Hypothalamus (tissue), 51 donors: ENCODE measurements at regions not wholly inside any gene's neighbourhood (a gene's known extent, or its start where the extent isn't known, plus 50 kb on each side); places are given as distances from the start of the nearest gene placed in this dataset.
A peak's percentile ranks its signal among the peaks of the same experiment; 100 is the strongest.
"Not testable (repeated sequence)": the region's sequence is repeated elsewhere in the genome, so short reads cannot be mapped to it uniquely, and the experiment has no call there.

Experiments used
- DNase-seq, 51 donors: peaks; one replicate each; lab custom pipeline; 2025; lab: John Stamatoyannopoulos, UW

DNA sequence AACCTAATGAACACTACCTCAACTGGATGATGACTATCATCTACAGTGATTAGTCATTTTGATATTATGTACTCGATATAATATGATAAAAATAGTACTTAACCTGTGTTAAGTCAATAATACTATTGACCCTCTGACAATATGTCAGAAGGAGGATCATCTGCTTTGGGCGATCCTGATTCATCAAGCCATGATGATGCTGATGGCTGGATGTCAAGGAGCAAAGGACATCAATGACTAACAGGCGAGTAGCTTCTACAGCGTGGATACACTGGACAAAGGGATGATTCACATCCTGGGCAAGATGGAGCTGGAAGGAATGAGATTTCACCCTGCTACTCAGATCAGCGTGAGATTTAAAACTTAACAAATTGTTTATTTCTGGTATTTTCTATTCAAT, 94.4 kb upstream of the SKAP2 start:
- DNase-seq = no peak

DNA sequence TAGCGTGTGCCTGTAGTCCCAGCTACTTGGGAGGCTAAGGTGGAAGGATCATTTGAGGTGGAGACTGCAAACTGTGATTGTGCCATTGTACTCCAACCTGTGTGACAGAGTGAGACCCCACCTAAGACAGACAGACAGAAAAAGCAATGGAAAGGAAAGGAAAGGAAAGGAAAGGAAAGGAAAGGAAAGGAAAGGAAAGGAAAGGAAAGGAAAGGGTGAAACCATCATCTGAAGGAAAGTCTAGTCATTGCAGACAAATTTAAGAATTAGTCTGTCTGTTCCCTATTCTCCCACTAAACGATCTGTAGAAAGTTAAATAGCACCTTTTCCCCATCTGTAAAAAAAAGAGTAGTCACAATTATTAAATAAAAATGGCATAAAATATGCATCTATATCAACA, 91.1 kb upstream of the SKAP2 start:
- DNase-seq = no peak

DNA sequence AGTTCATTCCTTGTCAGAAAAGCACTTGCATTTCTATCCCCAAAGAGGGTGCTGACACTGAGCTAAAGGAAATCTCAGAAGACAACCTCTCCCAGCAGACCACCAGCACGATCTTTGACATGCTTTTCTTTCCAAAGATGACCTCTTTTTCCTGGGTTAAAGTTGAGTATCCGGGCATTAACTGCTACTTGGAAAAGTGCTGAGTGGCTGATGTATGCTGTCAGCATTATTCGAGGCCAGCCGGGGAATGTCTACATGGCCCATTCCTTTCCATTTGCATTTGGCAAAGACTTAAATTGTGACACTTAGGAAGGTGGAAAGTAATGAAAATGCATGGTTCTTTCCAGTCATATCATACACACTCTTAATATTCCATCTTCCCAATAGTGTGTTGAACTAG, 90.6 kb upstream of the SKAP2 start:
- DNase-seq = no peak

DNA sequence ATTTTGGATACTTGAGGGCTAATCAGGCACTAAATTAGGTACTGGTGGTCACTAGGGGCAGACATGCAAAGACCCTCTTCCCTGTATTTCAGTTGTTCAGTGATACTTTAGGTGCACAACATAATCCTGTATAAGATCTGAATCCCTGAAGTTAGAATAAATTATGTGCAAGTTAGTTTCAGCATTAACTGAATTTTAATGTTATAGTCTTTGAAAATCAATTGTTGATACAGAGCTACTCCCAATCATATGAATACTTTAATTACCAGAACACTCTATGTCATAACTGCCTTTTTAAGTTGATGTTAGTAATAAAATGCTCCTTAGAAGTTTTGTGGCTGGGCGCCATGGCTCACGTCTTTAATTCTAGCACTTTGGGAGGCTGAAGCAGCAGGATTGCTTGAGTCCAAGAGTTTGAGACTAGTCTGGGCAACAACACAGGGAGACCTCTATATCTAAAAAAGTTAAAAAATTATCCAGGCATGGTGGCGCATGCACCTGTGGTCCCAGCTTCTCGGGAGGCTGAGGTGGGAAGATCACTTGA, 87.1 kb upstream of the SKAP2 start:
- no peak for DNase-seq

DNA sequence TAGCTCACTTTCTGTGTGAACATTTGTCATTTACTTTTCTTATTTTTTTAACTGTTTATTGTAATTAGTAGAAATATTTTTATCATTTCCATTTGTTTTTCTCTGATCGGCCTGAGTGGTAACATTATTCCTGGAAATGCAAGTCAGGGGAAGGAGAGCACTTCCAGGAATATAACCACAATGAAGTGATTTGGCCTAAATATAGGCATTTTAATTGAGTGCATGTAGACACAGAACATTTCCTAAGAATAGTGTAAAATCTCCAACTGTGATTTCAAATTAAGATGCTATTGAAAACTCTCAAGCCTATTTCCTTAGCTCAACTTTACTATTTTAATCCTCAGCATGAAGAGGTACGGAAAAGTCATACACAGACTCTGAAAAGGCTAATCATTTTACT, 86.5 kb upstream of the SKAP2 start:
- DNase-seq = no peak

DNA sequence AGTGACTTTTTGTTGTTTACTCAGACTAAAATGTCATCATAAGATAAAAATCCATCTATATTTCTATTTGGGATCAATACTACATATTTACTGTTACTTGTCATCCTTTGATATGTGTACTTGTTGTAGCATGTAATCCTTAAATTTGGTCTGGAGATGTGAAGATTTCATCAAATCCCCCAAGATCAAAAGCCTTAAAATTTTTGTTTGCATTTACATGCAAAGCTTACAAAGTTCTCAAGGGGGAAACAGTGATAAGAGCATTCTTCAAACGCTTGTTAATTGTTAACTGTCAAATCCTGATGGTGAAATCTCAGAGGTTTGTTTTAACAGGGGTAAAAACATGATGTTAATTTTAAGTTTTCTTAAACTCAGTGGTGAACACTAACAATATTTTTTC, 84.9 kb upstream of the SKAP2 start:
- DNase-seq = no peak

DNA sequence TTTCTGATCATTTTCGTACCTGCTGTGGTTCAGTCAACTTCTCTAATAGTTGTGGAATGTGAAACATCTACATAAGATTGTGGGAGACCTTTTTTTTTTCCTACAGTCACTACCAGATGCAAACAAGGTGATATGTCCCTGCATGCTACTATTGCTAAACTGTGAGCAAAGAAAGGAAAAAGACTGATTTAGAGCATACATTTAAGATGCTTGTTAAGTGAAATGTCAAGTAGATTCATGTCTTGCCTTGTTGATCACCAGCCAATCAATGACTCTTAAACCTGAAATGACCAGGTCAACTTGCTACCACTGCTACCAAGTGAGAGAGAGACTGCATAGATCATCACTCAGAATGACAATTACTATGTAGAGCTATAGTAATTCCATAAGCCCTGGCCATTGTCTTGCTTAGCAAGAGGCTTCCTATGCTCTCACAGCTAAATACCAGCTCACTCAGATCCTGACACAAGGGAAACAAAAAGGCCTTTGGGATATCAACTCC, 84.3 kb upstream of the SKAP2 start:
- no peak for DNase-seq

DNA sequence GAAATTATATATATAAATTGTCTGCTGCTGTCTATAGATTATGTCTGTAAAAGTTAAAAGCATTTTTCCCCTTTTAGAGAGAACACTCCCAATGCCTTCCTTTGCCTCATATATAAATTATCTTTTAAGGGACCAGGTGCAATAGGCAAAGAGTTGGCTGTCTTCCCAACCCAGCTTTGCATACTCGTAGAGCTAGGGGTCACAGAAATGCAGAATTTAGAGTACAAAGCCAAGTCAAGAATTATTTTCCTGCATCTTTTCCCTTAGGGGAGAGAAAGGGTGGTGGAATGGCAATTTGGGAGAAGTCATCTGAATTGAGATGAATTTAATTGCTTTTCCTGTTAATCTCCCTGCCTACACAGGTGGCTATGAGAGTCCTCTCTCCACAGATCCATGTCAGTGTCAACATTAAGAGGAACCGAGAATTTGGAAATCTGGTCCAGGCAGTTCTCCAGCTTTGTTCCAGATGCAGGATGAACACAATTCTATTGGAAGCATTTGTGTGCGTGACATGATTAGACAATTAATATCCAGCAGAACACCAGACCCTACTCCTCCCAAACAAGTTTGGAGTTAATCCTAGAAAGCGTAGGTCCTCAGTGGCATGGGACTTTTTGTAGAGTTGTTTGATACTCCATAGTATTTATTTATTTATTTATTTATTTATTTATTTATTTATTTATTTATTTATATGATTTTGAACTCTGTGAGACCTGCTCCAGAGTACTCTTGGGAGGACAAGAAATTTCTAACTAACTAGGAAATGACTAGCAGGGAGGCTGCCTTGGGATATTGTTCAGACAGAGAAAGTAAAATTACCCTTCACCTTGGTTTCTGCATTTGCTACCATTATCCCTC, 80.3 kb upstream of the SKAP2 start:
- DNase-seq = no peak

DNA sequence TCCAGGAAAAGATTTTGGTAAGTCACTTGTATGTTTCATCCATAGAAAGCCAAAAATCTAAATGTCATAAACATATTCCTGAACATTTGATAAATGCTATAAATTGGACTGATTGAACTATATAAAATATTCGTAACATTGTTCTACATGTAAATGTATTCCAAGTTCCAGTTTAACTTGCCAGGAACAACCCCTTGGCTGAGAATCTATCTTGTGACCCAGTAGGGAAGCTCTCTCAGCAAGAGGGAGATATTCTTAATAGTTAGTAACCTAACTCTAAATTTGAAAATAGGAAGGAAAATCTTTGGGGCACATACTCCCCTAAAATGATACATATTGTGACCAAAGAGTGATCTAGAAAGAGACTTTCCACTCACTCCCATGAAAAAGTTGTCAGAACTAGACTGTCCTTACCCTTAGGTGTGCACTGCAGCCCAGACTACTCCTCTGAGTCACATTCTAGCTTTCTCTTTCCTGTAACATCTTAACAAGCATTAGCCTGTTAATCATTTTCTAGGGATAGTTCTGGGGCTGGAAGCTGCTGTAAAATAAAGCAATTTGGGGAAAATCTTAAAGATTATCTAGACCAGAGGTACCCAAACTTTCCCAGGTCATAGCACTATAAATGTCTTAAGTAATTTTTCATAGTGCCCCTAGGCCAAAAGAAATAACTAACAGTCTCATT, 73.7 kb upstream of the SKAP2 start:
- no peak for DNase-seq

DNA sequence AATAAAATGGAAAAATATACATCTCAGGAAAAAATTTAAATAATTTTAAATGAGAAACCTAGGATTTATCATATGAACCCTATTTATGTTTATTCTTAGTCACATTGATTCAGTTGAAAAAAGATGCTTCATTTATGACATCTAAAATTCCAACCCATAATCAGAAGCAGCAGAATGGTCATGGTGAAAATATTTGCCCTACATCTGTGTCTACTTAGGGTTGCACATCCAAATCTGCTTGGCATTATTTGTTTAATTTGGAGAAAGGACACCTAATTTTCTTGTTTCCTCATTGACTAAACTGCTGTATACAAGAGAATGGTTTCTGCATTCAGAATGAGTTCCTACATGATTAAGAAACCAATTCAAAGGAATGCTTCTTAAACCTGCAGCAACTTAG, 72.9 kb upstream of the SKAP2 start:
- DNase-seq = no peak

DNA sequence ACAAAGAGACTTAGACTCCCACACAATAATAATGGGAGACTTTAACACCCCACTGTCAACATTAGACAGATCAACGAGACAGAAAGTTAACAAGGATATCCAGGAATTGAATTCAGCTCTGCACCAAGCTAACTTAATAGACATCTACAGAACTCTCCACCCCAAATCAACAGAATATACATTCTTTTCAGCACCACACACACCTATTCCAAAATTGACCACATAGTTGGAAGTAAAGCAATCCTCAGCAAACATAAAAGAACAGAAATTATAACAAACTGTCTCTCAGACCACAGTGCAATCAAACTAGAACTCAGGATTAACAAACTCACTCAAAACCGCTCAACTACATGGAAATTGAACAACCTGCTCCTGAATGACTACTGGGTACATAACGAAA, 68.2 kb upstream of the SKAP2 start:
- DNase-seq = not testable (repeated sequence)

DNA sequence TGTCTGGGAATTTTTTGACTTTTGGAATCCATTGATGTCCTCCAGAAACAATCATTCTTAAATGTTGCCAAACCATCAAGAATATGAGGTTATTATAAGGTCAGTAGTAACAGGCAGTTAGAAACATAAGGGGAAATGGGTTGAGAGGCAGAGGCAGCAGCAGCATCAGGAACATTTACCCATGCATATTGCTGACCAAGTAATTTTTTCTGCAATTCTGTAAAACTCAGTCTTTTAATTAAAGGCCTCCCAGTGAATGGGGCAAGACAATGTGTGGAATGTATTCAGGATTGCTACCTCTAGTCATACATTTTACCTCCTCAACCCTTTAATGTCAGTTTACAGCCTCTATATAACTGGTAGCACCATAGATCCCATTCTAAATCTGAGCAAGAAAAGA, 66.5 kb upstream of the SKAP2 start:
- no peak for DNase-seq

DNA sequence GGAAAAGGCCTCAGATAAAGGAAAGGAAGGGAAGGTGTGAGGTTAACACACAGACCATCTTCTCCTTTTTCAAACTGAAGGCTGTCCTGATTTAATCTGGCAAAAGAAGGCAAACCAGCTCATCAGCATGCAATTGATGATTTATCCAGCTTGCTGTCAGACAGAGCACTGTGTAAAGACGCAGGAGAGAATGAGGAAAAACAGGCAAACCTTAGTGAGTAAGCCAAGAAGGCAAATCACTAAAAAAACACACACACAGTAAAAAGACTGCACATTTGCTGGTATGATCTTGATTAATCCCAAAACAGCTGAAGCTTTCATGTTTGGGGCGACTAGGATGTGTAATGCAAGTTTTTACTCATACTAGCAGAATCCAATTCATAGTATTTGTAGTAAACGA, 65.8 kb upstream of the SKAP2 start:
- peak in 5 of 51 donors; percentile 0 to 4 (median 2) for DNase-seq

DNA sequence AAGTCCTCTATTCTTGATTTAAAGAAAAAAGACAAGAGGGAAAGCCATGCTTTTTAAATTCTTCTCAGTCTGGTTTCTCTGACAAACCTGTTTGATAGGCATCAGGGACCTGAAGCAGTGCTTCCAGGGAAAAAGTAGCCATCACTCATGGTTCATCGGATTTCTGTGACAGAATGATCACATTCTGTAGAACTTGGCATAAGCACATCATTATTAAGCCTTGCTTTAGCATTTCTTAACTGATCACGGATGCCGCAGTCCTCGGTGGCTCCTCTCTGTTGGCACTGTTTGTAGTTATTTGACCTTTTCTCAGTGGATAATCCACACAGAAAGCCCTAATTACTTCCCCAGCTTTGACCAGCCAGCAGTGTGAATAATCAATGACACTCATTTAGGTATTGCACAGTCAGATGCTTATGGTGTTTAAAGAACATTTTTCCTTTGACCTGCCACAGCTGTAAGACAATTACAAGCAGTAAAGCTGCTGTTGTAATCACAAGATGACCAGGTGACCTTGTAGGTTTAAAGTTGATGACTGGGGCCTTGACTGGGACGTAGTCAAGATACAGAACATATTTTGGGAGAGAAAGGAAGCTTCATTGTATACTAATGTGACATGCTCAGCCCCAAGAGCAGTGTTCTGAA, 64.4 kb upstream of the SKAP2 start:
- no peak for DNase-seq

DNA sequence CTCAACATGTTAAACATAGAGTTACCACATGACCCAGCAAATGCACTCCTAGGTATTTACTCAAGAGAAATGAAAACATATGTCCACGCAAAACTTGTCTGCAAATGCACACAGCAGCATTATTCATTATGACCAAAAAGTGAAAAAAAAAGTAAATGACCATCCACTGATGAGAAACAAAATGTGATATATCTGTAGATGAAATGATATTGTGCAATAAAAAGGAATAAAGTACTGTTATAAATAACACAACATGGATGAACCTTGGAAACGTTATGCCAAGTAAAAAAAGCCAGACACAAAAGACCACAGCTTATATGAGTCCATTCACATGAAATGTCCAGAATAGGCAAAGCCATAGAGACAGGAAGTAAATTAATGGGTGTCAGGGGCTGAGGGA, 61.4 kb upstream of the SKAP2 start:
- DNase-seq = no peak

DNA sequence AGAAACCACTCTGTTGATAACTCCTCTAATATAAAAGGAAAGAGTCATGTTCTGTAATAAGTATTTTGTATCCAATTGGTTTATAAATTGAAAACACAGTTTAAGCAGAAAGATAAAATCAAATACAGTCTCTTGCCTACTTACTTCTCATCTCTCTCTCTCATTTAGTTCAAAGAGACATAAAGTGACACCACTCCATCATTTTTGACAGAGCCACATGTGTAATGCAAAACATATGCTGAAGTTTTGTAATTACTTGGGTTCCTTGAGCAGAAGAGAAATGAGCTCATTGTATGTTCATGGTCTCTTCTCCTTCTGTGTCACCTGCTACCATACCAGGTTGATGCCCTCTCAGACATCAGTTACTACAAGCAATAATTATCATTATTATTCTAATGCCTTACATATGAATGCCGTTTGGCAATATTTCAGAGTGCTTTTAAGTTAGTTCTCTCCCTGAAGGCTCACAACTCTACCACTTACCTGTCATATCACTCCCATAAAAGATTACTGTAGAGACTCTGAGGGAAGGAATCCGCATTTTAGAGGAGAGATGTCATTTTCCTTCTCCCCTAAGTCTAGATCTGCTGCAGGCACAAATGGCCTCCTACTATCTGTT, 59.9 kb upstream of the SKAP2 start:
- no peak for DNase-seq

DNA sequence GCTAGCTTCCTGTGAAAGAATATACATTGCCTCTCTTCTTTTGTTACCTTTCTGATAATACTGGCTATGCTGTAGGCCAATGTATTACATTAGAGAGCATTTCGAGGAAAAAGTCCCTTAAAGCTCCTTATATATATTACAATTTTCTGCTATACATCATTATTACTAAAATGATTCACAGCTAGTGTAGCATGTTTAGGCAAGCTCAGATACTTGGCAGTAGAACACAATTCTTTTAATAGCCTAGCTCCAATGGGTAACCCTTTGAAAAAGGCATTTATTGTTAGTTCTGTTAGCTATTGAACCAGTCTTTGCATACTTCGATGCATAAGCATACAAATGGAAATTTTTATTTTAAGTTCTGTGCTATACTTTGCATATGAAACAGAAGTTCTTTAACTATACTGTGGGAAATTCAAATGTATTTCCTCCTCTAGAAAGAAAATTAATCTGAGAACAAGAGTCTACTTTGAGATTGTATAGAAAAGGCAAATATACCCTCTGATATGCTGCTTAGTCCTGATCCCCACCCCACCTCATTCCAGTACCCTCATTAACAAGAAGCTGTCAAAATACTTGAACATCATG, 55.6 kb upstream of the SKAP2 start:
- DNase-seq = no peak

DNA sequence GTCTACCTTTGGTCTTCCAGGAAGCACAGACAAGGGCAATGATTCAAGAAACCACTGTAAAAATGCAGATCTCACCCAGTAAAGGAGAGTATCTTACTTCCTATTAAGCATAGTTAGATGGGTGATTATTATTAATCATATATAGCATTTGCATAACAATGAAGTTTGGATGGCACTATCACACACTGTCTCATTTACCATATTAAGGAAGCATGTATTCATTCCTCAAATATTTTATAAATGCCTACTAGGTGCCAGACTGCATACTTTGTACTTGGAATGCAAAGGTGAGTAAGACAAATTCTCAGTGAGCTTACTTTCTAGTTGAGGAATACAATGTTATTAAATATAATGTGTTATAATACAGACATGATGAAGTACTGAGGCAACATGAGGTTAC, 53.9 kb upstream of the SKAP2 start:
- DNase-seq = no peak

DNA sequence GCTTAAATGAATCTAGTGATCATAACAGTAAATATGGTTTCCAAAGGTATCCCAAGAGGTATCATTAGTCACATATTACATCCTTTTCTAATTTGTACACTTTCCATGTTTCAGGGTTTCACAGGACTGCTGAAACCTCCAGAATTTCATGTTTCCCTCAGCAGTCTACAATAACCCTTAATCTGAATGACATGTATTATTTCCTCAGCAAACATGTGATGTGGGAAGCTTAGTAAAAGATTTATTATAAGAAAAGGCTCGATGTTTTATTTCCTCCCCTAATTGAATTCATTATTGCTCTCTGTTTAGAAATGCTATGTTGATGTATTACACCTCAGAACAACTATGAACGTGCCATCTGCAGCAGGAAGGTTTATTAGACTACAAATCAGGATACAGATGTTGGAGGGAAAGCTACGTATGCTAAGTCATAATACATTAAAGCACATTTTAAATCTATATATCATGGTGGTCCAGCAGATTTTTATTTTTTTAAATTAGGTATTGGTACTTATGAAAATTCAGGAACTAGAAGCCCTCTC, 52.5 kb upstream of the SKAP2 start:
- no peak for DNase-seq

DNA sequence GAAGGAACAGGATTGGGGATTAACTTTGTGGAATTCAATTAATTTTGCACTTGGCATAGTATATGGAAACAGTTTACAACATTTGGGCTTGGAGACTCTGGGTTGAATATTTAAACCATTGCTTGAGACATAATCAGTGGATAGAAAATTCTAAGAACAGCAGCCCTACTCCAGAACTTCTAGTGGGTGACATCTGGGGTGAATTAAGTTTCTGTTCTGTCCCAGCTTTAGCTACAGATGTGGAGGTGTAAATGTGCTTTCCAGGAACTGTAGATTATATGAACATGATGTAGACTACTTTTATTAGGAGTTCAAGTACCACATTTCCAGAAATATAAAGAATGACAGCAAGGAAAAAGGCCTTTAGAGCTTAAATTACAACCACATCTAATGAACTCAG, 51.9 kb upstream of the SKAP2 start:
- no peak for DNase-seq
